Activated CD4-positive, alpha-beta memory T cell treated with anti-CD3 and anti-CD28 coated beads, Interleukin-2, amount 10 ng/mL, durations not matched to agents 7 days and 5 days (primary cell): ENCODE measurements at regions not wholly inside any gene's neighbourhood (a gene's known extent, or its start where the extent isn't known, plus 50 kb on each side); places are given as distances from the start of the nearest gene placed in this dataset.

Experiments used
- CTCF ChIA-PET: fragments of 350-600 bp; sonication (Branson Sonifier 250); formaldehyde crosslinking; loops from one replicate; lab custom pipeline; 2021; ENCODE audit warnings: antibody characterized with exemption, inconsistent platforms; lab: Charles Lee
- POLR2A ChIA-PET: fragments of 350-600 bp; sonication (Branson Sonifier 250); formaldehyde crosslinking; loops from one replicate; lab custom pipeline; 2021; ENCODE audit warnings: antibody characterized with exemption; lab: Charles Lee
- DNase-seq: peaks from one replicate; pipeline ENCODE4 v3.0.0-alpha.2; 2020
- H3K27ac Mint-ChIP-seq: one replicate; pipeline ENCODE4 v1.8.0; 2021; ENCODE audit warnings: mild to moderate bottlenecking, mixed read lengths
- H3K27me3 Mint-ChIP-seq: one replicate; pipeline ENCODE4 v1.8.0; 2021; ENCODE audit warnings: mixed read lengths
- H3K36me3 Mint-ChIP-seq: one replicate; pipeline ENCODE4 v1.8.0; 2021; ENCODE audit warnings: low read depth, mixed read lengths
- H3K4me1 Mint-ChIP-seq: one replicate; pipeline ENCODE4 v1.8.0; 2021; ENCODE audit warnings: mixed read lengths
- H3K4me3 Mint-ChIP-seq: one replicate; pipeline ENCODE4 v1.8.0; 2021; ENCODE audit warnings: mild to moderate bottlenecking, mixed read lengths
- H3K9me3 Mint-ChIP-seq: one replicate; pipeline ENCODE4 v1.8.0; 2021; ENCODE audit warnings: mixed read lengths

- H3K4me3 Mint-ChIP-seq: no peak overlapping the region
- peaks cover 2% of the 10 kb centered on the region for H3K27me3 Mint-ChIP-seq
- no peaks in the 10 kb centered on the region for H3K4me1 Mint-ChIP-seq
- no peak overlapping the region for H3K27ac Mint-ChIP-seq
- ChIA-PET POLR2A (no interaction called here), CTCF (no interaction called here)
- no peaks in the 10 kb centered on the region for H3K36me3 Mint-ChIP-seq
- no peaks in the 10 kb centered on the region for H3K9me3 Mint-ChIP-seq
- no peak for DNase-seq
Measured at GRCh38 chr7:18123508-18124239, 96.0 kb upstream of the PRPS1L1 start.

- Mint-ChIP-seq H3K4me1 (no peaks in the 10 kb centered on the region), H3K36me3 (no peaks in the 10 kb centered on the region), H3K27me3 (peaks cover 3% of the 10 kb centered on the region), H3K27ac (no peak overlapping the region), H3K9me3 (no peaks in the 10 kb centered on the region), H3K4me3 (no peak overlapping the region)
- CTCF ChIA-PET: no interaction called here
- DNase-seq: no peak
- POLR2A ChIA-PET: no interaction called here
Measured at GRCh38 chr7:18125476-18125875, 97.8 kb upstream of the PRPS1L1 start.

- CTCF ChIA-PET: no interaction called here
- peaks cover 3% of the 10 kb centered on the region for H3K27me3 Mint-ChIP-seq
Measured at GRCh38 chr7:18126281-18126680, 98.6 kb upstream of the PRPS1L1 start.

GRCh38 chr7:18128846-18129245, 101.2 kb upstream of the PRPS1L1 start:
- DNase-seq: no peak
- no peak overlapping the region for H3K27ac Mint-ChIP-seq
- ChIA-PET POLR2A (no interaction called here), CTCF (no interaction called here)
- no peak overlapping the region for H3K4me3 Mint-ChIP-seq
- H3K9me3 Mint-ChIP-seq: no peaks in the 10 kb centered on the region
- peaks cover 3% of the 10 kb centered on the region for H3K27me3 Mint-ChIP-seq
- no peaks in the 10 kb centered on the region for H3K4me1 Mint-ChIP-seq
- H3K36me3 Mint-ChIP-seq: no peaks in the 10 kb centered on the region

More at GRCh38 chr7:18126281-18126680, 98.6 kb upstream of the PRPS1L1 start:
- Mint-ChIP-seq H3K9me3 (no peaks in the 10 kb centered on the region), H3K4me3 (no peak overlapping the region), H3K4me1 (no peaks in the 10 kb centered on the region), H3K36me3 (no peaks in the 10 kb centered on the region), H3K27ac (no peak overlapping the region)
- POLR2A ChIA-PET: no interaction called here
- no peak for DNase-seq

- POLR2A ChIA-PET: no interaction called here
- Mint-ChIP-seq H3K4me1 (no peaks in the 10 kb centered on the region), H3K27me3 (peaks cover 2% of the 10 kb centered on the region), H3K4me3 (no peak overlapping the region), H3K27ac (no peak overlapping the region), H3K9me3 (no peaks in the 10 kb centered on the region), H3K36me3 (no peaks in the 10 kb centered on the region)
- no peak for DNase-seq
- CTCF ChIA-PET: no interaction called here
Measured at GRCh38 chr7:18132811-18133210, 105.2 kb upstream of the PRPS1L1 start.

GRCh38 chr7:18133921-18134320, 106.3 kb upstream of the PRPS1L1 start:
- Mint-ChIP-seq H3K27me3 (no peaks in the 10 kb centered on the region), H3K36me3 (no peaks in the 10 kb centered on the region), H3K4me3 (no peak overlapping the region), H3K27ac (no peak overlapping the region), H3K4me1 (no peaks in the 10 kb centered on the region), H3K9me3 (no peaks in the 10 kb centered on the region)
- CTCF ChIA-PET: no interaction called here
- POLR2A ChIA-PET: no interaction called here
- DNase-seq: no peak

GRCh38 chr7:18140943-18141342, 113.3 kb upstream of the PRPS1L1 start:
- ChIA-PET POLR2A (no interaction called here), CTCF (no interaction called here)
- Mint-ChIP-seq H3K4me1 (no peaks in the 10 kb centered on the region), H3K27me3 (peaks cover 4% of the 10 kb centered on the region), H3K36me3 (no peaks in the 10 kb centered on the region), H3K4me3 (no peak overlapping the region), H3K9me3 (no peaks in the 10 kb centered on the region), H3K27ac (no peak overlapping the region)
- no peak for DNase-seq

GRCh38 chr7:18144166-18144565, 116.5 kb upstream of the PRPS1L1 start:
- ChIA-PET CTCF (no interaction called here), POLR2A (no interaction called here)
- H3K36me3 Mint-ChIP-seq: no peaks in the 10 kb centered on the region
- no peaks in the 10 kb centered on the region for H3K4me1 Mint-ChIP-seq
- DNase-seq: no peak
- H3K27ac Mint-ChIP-seq: no peak overlapping the region
- no peak overlapping the region for H3K4me3 Mint-ChIP-seq
- H3K9me3 Mint-ChIP-seq: no peaks in the 10 kb centered on the region
- H3K27me3 Mint-ChIP-seq: peaks cover 4% of the 10 kb centered on the region

GRCh38 chr7:18145160-18145559, 117.5 kb upstream of the PRPS1L1 start:
- H3K9me3 Mint-ChIP-seq: no peaks in the 10 kb centered on the region
- H3K36me3 Mint-ChIP-seq: no peaks in the 10 kb centered on the region
- H3K27me3 Mint-ChIP-seq: peaks cover 4% of the 10 kb centered on the region
- DNase-seq: no peak
- CTCF ChIA-PET: no interaction called here
- H3K4me1 Mint-ChIP-seq: no peaks in the 10 kb centered on the region
- POLR2A ChIA-PET: no interaction called here
- no peak overlapping the region for H3K27ac Mint-ChIP-seq
- no peak overlapping the region for H3K4me3 Mint-ChIP-seq

GRCh38 chr7:18151422-18151821, 123.8 kb upstream of the PRPS1L1 start:
- Mint-ChIP-seq H3K4me3 (no peak overlapping the region), H3K36me3 (no peaks in the 10 kb centered on the region), H3K27ac (no peak overlapping the region), H3K4me1 (no peaks in the 10 kb centered on the region), H3K27me3 (peaks cover 2% of the 10 kb centered on the region), H3K9me3 (no peaks in the 10 kb centered on the region)
- ChIA-PET POLR2A (no interaction called here), CTCF (no interaction called here)
- DNase-seq: no peak

GRCh38 chr7:18153183-18153748, 125.6 kb upstream of the PRPS1L1 start:
- peaks cover 2% of the 10 kb centered on the region for H3K27me3 Mint-ChIP-seq
- POLR2A ChIA-PET: no interaction called here
- DNase-seq: no peak
- no peaks in the 10 kb centered on the region for H3K36me3 Mint-ChIP-seq
- CTCF ChIA-PET: no interaction called here
- H3K4me3 Mint-ChIP-seq: no peak overlapping the region
- no peak overlapping the region for H3K27ac Mint-ChIP-seq
- no peaks in the 10 kb centered on the region for H3K9me3 Mint-ChIP-seq
- no peaks in the 10 kb centered on the region for H3K4me1 Mint-ChIP-seq

GRCh38 chr7:18154726-18155125, 127.1 kb upstream of the PRPS1L1 start:
- Mint-ChIP-seq H3K27ac (no peak overlapping the region), H3K27me3 (peaks cover 2% of the 10 kb centered on the region), H3K4me1 (no peaks in the 10 kb centered on the region), H3K36me3 (no peaks in the 10 kb centered on the region), H3K9me3 (no peaks in the 10 kb centered on the region), H3K4me3 (no peak overlapping the region)
- ChIA-PET CTCF (no interaction called here), POLR2A (no interaction called here)
- no peak for DNase-seq

- peaks cover 2% of the 10 kb centered on the region for H3K27me3 Mint-ChIP-seq
- DNase-seq: no peak
- H3K4me3 Mint-ChIP-seq: no peak overlapping the region
- no peaks in the 10 kb centered on the region for H3K4me1 Mint-ChIP-seq
- ChIA-PET CTCF (no interaction called here), POLR2A (no interaction called here)
- H3K36me3 Mint-ChIP-seq: no peaks in the 10 kb centered on the region
- H3K27ac Mint-ChIP-seq: no peak overlapping the region
- no peaks in the 10 kb centered on the region for H3K9me3 Mint-ChIP-seq
Measured at GRCh38 chr7:18157233-18157632, 129.6 kb upstream of the PRPS1L1 start.

GRCh38 chr7:18162657-18163056, 135.0 kb upstream of the PRPS1L1 start:
- Mint-ChIP-seq H3K4me1 (no peaks in the 10 kb centered on the region), H3K27ac (no peak overlapping the region), H3K9me3 (no peaks in the 10 kb centered on the region), H3K36me3 (no peaks in the 10 kb centered on the region), H3K4me3 (no peak overlapping the region), H3K27me3 (peaks cover 2% of the 10 kb centered on the region)
- CTCF ChIA-PET: no interaction called here
- POLR2A ChIA-PET: no interaction called here
- no peak for DNase-seq
